ENCODE measurements at regions not wholly inside any gene's neighbourhood (a gene's known extent, or its start where the extent isn't known, plus 50 kb on each side); places are given as distances from the start of the nearest gene placed in this dataset.

DNA sequence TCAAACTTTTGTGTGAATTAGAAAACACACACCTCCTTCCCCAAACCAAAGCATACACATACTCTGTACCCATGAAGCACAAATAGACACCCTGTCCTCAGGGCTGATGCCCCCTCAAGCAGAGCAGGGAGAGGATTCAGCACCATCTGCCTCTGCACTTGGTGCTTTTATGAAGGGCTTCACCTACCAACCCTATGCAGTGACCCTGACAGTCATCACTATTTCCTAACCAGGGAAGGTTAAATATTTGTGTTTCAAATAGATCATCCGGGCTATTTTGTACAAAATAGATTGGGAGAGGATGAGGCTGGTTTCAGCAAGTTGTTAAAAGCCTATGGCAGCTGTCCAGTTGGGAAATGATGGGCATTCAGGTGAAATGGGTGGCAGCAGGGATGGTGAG is 396.2 kb downstream of the ZSWIM6 start:
- TF ChIP-seq, protein P1, sequence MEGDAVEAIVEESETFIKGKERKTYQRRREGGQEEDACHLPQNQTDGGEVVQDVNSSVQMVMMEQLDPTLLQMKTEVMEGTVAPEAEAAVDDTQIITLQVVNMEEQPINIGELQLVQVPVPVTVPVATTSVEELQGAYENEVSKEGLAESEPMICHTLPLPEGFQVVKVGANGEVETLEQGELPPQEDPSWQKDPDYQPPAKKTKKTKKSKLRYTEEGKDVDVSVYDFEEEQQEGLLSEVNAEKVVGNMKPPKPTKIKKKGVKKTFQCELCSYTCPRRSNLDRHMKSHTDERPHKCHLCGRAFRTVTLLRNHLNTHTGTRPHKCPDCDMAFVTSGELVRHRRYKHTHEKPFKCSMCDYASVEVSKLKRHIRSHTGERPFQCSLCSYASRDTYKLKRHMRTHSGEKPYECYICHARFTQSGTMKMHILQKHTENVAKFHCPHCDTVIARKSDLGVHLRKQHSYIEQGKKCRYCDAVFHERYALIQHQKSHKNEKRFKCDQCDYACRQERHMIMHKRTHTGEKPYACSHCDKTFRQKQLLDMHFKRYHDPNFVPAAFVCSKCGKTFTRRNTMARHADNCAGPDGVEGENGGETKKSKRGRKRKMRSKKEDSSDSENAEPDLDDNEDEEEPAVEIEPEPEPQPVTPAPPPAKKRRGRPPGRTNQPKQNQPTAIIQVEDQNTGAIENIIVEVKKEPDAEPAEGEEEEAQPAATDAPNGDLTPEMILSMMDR (conservative IDR thresholded peaks at IDR 0.05) = no peak
- no peak for TF ChIP-seq EZH2 (IDR thresholded peaks at IDR 0.05; ENCODE audit: low read depth)
